Germinal center (tissue), 1 donor: ENCODE measurements at regions not wholly inside any gene's neighbourhood (a gene's known extent, or its start where the extent isn't known, plus 50 kb on each side); places are given as distances from the start of the nearest gene placed in this dataset.

Experiments
- DNase-seq: peaks from one replicate; pipeline ENCODE4 v3.0.0; 2012; ENCODE audit warnings: mixed read lengths, low spot score

DNA sequence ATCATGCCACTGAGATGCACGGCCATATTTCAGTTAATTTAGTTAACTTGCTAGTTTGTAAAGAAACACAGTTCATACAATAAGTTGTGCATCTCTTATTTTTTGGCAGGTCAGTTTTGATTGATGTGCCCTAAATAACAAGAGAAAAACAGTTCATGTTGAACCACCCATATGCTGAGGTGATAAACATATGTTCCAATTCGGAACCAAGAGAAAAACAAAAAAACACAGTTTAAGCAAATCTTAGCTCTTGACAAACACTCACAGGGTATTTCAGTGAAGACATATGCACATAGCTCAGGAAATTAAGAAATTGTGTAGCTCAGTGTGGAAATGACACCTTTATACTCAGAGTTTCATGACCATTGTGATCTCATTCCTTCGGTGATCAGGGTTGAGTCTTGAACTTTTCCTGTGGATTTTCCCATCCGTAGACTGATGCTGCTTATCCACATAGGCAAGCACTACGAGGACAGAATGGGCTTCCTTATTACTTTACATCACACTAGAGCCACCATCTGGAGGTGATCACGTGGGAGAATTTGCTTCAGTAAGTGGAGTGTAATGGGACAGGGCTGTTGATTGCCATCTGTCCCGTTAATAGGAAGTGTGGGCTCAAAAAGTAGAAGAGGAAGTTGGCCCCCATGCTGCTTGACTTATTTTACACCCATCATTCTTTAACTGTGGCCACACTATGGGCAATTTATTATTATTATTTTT is 773.0 kb downstream of the MTRR start:
- no peak for DNase-seq

DNA sequence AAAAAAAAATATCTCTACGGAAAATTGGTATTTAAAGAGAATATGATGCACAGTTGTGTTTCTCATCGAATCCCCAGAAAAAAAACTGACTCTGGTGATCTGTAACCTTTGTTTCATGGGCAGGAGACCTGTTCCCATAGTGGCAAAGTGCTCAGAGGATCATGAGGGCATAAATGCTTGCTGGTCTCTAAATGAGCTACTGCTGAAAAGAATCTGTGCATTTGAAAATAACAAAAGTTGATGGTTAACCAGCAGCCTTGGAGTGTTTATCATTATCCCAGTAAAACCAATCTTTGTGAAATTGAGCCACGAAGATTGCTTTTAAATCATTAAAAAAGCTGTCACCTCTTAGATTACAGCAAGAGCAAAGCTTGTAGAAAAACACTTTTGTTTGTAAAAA is 775.4 kb downstream of the MTRR start:
- DNase-seq = no peak

DNA sequence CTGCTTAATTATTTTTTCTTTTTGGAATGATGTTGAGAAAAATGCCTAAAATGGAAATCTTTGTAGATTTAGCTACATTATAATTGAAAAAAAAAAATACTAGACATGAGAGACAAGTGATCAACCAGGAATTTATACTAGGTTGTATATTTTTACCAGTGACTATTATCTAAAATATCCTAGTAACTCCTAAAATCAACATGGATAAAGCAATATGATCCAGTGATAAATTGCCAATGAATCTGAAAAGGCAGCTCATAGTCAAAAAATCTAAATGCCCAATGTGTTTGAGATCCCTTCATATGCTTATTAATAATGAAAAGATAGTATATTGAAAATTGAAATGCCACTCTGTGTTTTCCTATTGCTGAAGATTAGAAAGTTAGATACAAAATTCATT is 778.2 kb downstream of the MTRR start:
- no peak for DNase-seq

DNA sequence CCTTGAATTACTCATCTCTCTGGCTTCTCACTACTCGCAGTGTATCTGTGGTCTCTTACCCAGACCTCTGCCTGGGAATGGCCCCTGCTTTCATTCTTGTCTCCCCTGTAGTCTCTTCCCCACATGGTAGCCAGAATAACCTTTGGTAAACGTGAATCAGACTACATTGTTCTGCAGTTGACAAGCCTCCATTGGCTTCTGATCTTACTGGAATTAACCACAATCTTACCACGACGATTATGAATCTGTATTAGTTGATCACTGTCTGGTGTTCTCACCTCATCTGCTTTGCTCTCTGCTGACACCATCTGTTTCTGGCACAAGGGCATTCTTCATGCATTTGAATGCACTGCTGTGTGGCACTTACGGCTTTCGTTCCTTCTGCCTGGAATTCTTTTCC is 781.2 kb downstream of the MTRR start:
- no peak for DNase-seq

- DNase-seq = no peak
Observed at GRCh38 chr5:8660133-8660893, 791.4 kb downstream of the MTRR start.

DNA sequence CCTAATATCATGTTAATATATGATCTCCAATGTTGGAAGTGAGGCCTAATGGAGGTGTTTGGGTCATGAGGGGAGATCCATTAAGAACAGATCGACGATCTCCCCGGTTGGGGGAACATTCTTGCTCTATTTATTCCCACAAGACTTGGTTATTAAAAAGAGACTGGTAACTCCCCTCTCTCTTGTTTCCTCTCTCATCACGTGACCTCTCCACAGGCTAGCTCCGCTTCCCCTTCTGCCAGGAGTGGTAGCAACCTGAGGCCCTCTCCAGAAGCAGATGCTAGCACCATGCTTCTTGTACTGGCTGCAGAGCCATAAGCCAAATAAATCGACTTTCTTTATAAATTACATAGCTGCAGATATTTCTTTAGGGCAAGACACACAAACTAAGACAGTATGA is 794.4 kb downstream of the MTRR start:
- DNase-seq = no peak

DNA sequence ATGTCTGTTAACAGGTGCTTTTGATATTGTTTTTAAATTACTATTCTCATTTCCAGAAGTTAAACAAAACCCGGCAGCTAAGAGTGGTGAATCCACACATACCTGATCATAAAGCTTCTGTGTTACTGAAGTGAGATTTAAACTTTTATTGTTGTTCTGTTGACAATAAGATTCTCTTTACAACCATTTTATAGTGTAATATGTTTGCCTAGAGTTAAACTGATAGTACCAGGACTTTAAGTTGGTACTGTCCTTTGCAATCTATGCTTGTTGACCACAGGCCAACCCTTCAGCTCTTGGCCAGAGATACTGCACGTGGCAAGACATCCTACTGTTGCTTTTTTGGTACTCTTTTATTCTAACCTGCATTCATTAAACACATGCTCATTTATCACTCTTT is 806.2 kb downstream of the MTRR start:
- no peak for DNase-seq

- no peak for DNase-seq
Observed at GRCh38 chr5:8676695-8677094, 807.7 kb downstream of the MTRR start.

- DNase-seq = no peak
Observed at GRCh38 chr5:8682381-8682780, 813.4 kb downstream of the MTRR start.

DNA sequence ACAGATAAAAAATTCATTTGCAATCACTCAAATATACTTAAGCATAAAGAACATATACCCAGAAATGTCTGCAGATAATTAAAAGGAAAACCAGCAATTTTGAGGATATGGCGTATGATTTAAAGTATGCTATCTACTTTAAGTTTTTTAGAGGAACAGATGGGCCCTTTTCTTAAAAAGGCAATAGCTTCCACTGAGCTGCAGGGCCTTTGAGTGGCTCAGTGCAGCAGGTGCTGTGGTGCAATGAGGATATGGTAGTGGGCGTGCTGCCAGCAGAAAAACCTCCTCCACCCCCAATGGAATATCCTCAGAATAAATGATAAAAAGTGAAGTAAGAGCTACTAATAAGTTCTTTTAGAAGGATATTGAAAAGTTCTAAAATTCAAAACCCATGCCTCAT is 814.5 kb downstream of the MTRR start:
- no peak for DNase-seq

- no peak for DNase-seq
Observed at GRCh38 chr5:8685704-8686103, 816.8 kb downstream of the MTRR start.

- no peak for DNase-seq
Observed at GRCh38 chr5:8686707-8687106, 817.8 kb downstream of the MTRR start.

GRCh38 chr5:8689773-8690172 is 820.8 kb downstream of the MTRR start:
- no peak for DNase-seq

GRCh38 chr5:8691221-8691620 is 822.3 kb downstream of the MTRR start:
- no peak for DNase-seq

DNA sequence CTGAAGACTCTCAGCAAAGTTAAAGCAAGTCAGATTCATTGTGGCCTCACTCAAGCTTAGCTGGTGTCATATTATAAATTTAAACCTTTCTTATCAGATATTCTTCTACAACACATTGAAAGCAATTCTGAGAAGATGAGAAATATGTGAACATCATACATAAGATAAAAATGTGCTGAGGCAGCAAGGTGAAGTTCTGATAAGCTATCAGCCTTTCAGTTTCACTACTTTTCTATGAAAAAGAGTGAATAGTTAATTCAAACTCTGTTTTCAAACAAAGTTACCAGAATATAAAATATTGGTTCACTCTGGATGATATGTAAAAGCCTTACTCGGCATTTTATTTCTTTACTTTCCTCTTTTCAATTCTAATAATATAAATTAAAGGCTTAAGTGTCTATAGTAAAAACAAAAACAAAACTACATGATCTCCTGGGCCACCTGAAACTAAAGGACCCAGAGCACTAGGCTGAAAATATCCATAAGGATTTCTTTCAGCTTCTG is 824.4 kb downstream of the MTRR start:
- no peak for DNase-seq

- DNase-seq = no peak
Observed at GRCh38 chr5:8694545-8694944, 825.6 kb downstream of the MTRR start.

DNA sequence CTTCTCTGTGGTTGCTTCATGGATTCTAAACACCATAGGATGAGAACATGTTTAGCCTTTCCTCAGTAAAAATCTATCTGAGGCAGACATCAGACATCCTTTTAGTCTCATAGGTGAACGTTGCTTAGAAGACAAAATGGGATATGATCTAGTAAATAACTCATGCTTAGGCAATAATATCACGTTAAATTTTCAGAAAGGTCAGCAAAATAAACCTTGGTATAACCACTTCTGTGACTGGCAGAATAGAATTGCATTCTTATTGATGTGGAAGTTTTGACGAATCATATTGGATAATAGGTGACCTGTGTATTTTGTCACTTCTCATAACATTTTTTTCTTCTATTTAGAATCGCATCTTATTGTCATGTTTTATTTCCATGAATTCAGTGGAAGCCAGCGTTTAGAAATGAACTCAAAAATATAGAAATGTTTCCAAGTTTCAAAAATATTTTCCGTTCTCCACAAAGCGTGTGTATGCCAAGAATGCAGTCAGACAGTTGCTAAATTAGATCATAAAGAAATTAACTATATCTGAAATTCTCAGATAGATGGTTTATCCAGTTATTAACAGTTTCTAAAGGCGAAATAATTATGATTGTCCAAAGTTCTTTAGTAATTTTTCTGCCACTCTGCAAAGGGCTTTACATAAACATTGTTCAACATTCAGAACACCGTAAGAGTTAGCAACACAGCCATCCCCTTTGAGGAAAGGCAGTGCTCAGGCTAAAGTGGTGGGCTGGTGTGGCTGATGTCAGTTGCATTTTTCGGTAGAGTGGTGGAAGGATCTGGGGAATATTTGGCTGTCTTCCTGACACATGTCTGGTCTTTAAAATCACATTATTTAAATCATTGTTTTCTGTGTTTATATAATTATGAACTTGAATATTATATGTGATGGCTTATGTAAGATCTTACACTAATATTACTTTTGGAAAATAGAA is 827.2 kb downstream of the MTRR start:
- DNase-seq = no peak

- DNase-seq = no peak
Observed at GRCh38 chr5:8700222-8700621, 831.3 kb downstream of the MTRR start.

DNA sequence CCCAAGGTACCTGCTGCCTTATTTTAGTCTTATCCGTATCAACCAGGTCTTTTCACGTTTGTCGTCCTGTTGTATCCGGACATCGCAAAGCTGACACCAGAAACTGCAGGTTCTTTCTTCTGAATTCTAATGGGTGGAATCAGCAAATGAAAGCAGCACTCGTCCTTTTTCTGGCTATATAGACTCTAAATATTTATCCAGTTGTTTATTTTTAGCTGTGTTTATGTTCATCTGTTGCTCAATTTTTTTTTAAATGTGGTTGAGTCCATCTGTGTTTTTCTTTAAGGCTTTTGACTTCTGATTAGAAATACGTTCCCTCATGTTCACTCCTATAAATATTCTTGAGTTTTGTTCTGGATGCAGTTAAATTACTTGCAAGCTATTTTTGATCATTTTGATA is 831.7 kb downstream of the MTRR start:
- DNase-seq = no peak

GRCh38 chr5:8701251-8701650 is 832.3 kb downstream of the MTRR start:
- no peak for DNase-seq

DNA sequence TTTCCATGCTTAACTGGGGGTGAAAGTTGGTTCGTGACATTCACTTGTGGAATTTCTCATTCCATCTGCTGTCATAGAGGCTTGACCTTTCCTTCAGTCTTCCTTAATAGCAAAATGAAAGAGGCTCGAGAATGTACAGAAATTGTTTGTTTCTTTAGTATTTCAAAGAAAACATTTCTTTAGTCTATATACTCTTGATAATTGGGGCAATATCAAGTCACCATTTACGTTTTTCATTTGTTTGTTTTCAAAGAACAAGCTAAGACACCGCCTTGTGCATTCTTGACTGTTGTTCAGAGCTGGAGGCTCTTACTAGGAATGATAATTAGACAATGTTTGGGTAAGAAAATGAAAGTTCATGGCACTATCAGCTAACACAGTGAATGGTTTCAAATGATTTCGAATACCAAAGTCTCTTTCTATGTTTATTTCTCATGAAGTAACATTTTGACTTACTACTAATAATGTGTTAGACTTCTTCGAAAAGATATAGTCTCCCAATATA is 835.4 kb downstream of the SEMA5A start:
- no peak for DNase-seq

- DNase-seq = no peak
Observed at GRCh38 chr5:8714198-8714597, 831.7 kb downstream of the SEMA5A start.
